HTR-8/SVneo (cell line): ENCODE measurements at regions not wholly inside any gene's neighbourhood (a gene's known extent, or its start where the extent isn't known, plus 50 kb on each side); places are given as distances from the start of the nearest gene placed in this dataset.
"Not testable (repeated sequence)": the region's sequence is repeated elsewhere in the genome, so short reads cannot be mapped to it uniquely, and the experiment has no call there.

ENCODE experiments used
- DNase-seq: peaks from one replicate; pipeline ENCODE4 v3.0.0; 2011; ENCODE audit warnings: low spot score, mixed read lengths; ENCODE audit not compliant: insufficient read length
- FAIRE-seq: peaks from 2 replicates; lab custom pipeline; 2011; peaks lifted over from hg19 to GRCh38; lab: Jason Lieb, UNC

- FAIRE-seq (no peak), DNase-seq (no peak)
Measured at GRCh38 chr7:156590212-156590611, 50.4 kb upstream of the RNF32 start.

GRCh38 chr7:156589808-156590207 lies 50.8 kb upstream of the RNF32 start:
- no peak for DNase-seq
- no peak for FAIRE-seq

- no peak for FAIRE-seq
- no peak for DNase-seq
Measured at GRCh38 chr7:156585926-156586325, 54.6 kb upstream of the RNF32 start.

GRCh38 chr7:156585025-156585648 lies 55.4 kb upstream of the RNF32 start:
- no peak for FAIRE-seq

GRCh38 chr7:156582591-156583123 lies 57.9 kb upstream of the RNF32 start:
- no peak for FAIRE-seq
- no peak for DNase-seq

More at GRCh38 chr7:156585025-156585648, 55.4 kb upstream of the RNF32 start:
- DNase-seq: no peak

GRCh38 chr7:156580036-156580435 lies 60.5 kb upstream of the RNF32 start:
- DNase-seq: no peak

DNA sequence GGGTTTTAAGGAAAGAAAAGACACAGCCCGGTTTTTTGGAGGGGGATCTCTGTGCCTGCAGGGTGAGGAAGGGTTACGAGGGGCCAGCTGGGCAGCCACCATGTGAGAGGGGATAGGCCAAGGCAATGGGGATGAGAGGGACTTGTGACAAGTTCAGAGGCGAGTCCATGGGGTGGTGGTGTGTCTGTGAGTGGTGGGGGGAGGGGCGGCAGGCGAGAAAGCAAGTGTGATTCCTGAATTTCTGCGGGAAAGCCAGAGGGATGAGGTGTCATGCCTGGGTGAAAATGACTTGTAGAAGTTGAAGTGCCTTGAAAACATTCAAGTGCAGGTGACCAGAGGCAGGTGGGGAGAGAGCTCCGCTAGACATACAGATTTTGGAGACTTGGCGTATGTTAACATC lies 61.0 kb upstream of the RNF32 start:
- DNase-seq (no peak), FAIRE-seq (no peak)

More at GRCh38 chr7:156580036-156580435, 60.5 kb upstream of the RNF32 start:
- no peak for FAIRE-seq

- no peak for DNase-seq
- FAIRE-seq: no peak
Measured at GRCh38 chr7:156578978-156579430, 61.6 kb upstream of the RNF32 start.

GRCh38 chr7:156578578-156578940 lies 62.0 kb upstream of the RNF32 start:
- no peak for FAIRE-seq
- DNase-seq: no peak

GRCh38 chr7:156577645-156578577 lies 62.7 kb upstream of the RNF32 start:
- DNase-seq (no peak), FAIRE-seq (no peak)

GRCh38 chr7:156576216-156577058 lies 64.1 kb upstream of the RNF32 start:
- DNase-seq: no peak

DNA sequence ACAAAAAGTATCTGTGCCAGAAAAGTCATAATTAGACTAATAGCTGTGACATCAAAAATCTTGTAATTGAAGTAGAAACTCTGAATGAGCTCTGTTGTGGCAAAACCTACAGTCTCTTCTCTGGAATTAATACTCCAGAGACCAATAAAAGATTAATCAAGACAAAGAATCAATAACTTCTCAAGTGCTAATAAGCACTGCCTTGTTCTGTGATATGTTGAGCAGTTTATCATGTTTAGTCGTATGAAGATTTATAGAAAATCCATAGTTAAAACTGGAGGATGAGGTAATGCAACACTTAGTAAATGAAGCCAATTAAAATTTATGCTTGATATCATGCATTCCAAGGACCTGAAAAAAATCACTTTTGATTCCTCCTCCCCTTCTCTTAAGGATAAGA lies 72.3 kb upstream of the RNF32 start:
- FAIRE-seq (no peak), DNase-seq (no peak)

More at GRCh38 chr7:156576216-156577058, 64.1 kb upstream of the RNF32 start:
- FAIRE-seq: no peak

DNA sequence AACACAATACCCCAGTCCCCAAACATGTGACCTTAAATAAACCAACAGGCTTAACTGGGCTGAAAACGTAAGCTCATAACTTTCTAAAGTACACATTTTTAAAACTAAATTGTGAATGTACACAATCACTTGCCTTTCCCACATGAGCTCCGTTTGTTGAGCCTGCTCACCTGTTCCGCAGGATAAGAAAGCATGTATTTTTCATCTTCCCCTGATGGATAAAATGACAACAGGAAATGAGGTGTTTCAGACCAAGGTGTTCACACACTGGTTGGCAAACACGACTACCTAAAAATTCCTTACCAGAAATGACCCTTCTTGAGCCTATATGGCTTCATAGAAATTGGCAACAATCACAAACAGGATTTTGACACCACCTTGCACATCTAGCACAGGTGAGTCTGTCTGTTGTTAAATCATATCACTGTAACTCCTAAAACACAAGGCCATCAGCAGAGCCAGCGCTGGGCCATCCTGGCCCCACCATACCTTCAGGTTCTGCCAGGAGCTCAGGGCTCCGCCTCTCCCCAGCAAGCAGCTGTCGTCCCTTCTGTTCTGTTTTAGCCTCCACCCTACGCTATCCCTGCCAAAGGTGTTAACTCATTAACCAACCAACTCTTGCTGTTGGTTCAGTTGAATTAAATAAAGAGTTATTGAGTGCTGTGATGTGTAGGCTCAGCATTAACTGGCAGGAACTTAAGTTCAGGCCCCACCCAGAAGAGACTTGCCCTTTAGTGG lies 73.6 kb upstream of the RNF32 start:
- DNase-seq (no peak), FAIRE-seq (no peak)

DNA sequence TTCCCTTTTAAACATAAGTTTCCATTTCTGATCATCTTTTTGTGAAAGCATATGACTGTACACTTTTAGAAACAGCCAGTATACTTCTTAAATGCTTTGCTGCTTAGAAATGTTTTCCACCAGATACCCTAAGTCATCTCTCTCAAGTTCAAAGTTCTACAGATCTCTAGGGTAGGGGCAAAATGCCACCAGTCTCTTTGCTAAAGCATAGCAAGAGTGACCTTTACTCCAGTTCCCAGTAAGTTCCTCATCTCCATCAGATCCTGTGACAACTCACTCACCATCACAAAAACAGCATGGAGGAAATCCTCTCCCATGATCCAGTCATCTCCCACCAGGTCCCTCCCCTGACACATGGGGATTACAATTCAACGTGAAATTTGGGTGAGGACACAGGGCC lies 75.6 kb upstream of the RNF32 start:
- not testable (repeated sequence) for DNase-seq, FAIRE-seq

DNA sequence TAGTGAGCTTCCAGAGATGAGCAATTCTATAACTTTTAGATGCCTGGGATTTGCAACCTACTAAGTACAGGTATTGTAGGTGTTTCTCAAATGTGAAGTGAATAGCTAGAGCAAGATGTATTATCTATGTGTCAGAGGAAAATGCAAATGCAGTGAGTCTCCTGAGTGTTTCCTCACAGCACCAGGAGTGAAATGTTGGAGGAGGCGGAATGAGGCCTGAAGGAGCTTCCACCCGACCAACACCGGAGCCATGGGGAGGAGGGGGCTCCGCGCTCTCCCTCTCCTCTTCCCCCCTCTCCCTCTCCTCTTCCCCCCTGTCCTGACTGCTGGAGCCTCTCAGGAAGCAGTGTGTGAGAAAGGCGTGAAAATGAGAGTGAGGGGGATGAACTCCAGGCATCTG lies 79.9 kb upstream of the RNF32 start:
- FAIRE-seq (no peak), DNase-seq (no peak)

GRCh38 chr7:156560075-156560474 lies 80.5 kb upstream of the RNF32 start:
- no peak for FAIRE-seq
- DNase-seq: no peak

DNA sequence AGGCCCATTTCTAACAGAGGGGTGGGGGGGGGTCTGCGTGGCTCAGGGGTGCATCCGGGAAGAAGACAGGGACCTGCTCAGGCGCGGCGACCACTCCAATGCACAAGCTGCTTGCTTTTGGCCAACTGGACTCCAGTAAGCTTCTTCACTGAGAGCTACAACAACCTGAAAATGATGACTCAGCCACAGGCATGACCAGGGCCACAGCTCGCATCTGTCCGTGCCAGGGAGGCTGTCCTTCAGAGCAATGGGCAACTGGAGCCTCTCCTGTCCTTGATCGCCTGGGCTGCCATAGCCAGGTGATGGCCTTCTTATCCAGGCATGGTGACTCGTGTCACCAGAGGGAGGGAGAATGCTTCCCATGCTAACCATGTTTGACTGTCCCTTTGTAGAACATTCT lies 81.6 kb upstream of the RNF32 start:
- DNase-seq (no peak), FAIRE-seq (no peak)

DNA sequence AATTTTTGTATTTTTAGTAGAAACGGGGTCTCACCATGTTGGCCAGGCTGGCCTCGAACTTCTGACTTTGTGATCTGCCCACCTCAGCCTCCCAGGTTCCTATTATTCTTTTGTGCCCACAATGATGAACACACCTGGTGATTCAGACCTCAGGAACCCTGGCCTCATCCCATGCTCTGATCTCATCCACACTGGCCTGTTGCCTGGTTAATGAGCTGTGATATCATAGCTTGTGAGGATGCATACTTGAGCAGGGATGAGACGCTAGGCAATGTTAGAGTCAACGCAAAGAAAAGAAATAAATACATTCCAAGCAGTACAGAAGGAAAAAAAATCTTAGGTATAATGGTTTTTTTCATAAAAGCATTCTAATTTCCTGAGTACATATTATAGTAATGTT lies 82.4 kb upstream of the RNF32 start:
- DNase-seq: no peak
- no peak for FAIRE-seq

GRCh38 chr7:156556083-156556482 lies 84.5 kb upstream of the RNF32 start:
- FAIRE-seq (no peak), DNase-seq (no peak)

DNA sequence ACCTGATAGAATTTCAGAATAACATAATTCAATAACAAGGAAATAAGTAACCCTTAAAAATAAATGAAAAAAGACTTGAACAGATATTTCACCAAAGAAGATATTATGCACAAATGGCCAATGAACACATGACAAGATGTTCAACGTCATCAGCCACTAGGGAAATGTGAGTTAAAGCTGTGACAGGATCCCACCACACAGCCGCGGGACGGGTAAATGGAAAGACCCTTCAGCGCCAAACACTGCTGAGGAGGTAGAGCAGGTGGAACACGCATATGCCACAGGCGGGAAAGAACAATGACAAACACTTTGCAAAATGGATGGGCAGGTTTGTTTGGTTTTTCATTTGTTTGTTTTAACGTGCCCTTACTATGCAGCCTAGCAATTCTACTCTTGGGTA lies 86.1 kb upstream of the RNF32 start:
- no peak for DNase-seq
- no peak for FAIRE-seq
